ENCODE measurements at regions not wholly inside any gene's neighbourhood (a gene's known extent, or its start where the extent isn't known, plus 50 kb on each side); places are given as distances from the start of the nearest gene placed in this dataset.

DNA sequence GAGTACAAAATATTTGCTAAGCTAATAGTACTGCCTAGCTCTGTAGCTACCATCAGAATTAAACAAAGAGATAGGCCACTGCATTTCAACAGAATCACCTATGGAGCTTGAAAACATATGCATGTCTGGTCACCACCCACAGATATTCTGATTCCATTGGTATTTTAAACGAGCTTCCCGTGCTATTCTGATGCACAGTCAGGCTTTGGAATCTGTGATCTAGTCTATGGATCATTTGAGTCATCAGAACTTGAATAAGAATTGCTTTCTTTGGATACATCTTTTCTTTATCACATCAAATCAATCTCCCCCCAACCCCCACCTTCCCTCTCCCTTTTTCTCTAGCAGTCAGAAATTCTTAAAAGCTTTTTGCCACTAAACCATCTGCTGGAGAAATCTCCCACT, 124.7 kb downstream of the NPIPB5 start (continued):
- no peak for TF ChIP-seq NCOA6 (IDR thresholded peaks at IDR 0.05)
- TF ChIP-seq RBM25 (IDR thresholded peaks at IDR 0.05; ENCODE audit: low read depth, low read length, severe bottlenecking): no peak

DNA sequence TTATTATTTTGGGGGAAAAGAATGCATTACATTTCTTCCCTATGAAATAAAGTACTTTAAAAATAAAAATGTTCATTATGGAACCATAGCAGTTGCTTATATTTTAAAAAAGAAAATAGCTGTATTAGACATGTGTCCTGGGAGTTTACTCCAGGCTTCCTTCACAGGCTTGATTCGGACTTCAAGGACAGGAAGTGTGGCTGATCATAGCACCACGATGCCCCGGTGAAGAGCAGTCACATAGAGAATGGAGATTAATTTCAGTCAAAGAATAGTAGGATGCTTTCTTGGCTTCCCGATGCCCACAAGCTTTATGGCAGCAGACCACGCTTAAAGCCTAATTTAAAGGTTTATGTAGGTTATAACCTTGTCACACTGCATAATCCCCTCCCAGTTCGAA, 125.1 kb downstream of the NPIPB5 start:
- H3K4me3 ChIP-seq: no peak overlapping the region
- no peak overlapping the region for H3K27ac ChIP-seq (ENCODE audit: extremely low read depth, low read depth, low read length)
- no peak for FAIRE-seq
- no peaks in the 10 kb centered on the region for H3K9me3 ChIP-seq (replicated peaks; ENCODE audit: control insufficient read depth, insufficient read depth, low read depth, low read length)
- H3K4me2 ChIP-seq (ENCODE audit: insufficient read depth, low read length): no peak overlapping the region
- no peak for TF ChIP-seq ZNF197 (CRISPR knock-in tag; IDR thresholded peaks at IDR 0.05; ENCODE audit: low read depth)
- TF ChIP-seq, protein P1, sequence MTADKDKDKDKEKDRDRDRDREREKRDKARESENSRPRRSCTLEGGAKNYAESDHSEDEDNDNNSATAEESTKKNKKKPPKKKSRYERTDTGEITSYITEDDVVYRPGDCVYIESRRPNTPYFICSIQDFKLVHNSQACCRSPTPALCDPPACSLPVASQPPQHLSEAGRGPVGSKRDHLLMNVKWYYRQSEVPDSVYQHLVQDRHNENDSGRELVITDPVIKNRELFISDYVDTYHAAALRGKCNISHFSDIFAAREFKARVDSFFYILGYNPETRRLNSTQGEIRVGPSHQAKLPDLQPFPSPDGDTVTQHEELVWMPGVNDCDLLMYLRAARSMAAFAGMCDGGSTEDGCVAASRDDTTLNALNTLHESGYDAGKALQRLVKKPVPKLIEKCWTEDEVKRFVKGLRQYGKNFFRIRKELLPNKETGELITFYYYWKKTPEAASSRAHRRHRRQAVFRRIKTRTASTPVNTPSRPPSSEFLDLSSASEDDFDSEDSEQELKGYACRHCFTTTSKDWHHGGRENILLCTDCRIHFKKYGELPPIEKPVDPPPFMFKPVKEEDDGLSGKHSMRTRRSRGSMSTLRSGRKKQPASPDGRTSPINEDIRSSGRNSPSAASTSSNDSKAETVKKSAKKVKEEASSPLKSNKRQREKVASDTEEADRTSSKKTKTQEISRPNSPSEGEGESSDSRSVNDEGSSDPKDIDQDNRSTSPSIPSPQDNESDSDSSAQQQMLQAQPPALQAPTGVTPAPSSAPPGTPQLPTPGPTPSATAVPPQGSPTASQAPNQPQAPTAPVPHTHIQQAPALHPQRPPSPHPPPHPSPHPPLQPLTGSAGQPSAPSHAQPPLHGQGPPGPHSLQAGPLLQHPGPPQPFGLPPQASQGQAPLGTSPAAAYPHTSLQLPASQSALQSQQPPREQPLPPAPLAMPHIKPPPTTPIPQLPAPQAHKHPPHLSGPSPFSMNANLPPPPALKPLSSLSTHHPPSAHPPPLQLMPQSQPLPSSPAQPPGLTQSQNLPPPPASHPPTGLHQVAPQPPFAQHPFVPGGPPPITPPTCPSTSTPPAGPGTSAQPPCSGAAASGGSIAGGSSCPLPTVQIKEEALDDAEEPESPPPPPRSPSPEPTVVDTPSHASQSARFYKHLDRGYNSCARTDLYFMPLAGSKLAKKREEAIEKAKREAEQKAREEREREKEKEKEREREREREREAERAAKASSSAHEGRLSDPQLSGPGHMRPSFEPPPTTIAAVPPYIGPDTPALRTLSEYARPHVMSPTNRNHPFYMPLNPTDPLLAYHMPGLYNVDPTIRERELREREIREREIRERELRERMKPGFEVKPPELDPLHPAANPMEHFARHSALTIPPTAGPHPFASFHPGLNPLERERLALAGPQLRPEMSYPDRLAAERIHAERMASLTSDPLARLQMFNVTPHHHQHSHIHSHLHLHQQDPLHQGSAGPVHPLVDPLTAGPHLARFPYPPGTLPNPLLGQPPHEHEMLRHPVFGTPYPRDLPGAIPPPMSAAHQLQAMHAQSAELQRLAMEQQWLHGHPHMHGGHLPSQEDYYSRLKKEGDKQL (CRISPR knock-in tag; IDR thresholded peaks at IDR 0.05; ENCODE audit: borderline replicate concordance): no peak
- ChIA-PET POLR2A (interaction anchor here (0.7 to 1.4 kb wide), 3 partner anchors 15 to 1054 kb away, joined by 3 read pairs; no protein-coding TSS in a partner anchor), CTCF (ENCODE audit: low intra/inter-chr PET ratio) (no interaction called here)
- under 1% methylated on average over 6 of the region's 6 CpGs for WGBS (ENCODE audit: insufficient coverage, low coverage, missing lambda C conversion rate)
- no peaks in the 10 kb centered on the region for H3K36me3 ChIP-seq (ENCODE audit: control insufficient read depth, insufficient read depth, low read length)
- intact Hi-C loops (cut with micrococcal nuclease) (no loop called here), in situ Hi-C loops (cut with MboI) (no loop called here)
- no peaks in the 10 kb centered on the region for H3K4me1 ChIP-seq (replicated peaks in 1 of 2; ENCODE audit: control insufficient read depth in 2 of 2, insufficient read depth in 2 of 2, low read length in 2 of 2)
- ATAC-seq: no peak
- H3K9ac ChIP-seq (ENCODE audit: insufficient read depth in 1 of 2, low read depth in 2 of 2, low read length in 2 of 2): no peak overlapping the region
- H3K79me2 ChIP-seq (ENCODE audit: control insufficient read depth, insufficient read depth, low read length): no peaks in the 10 kb centered on the region
- no peak overlapping the region for H2AFZ ChIP-seq (ENCODE audit: low read depth, low read length)
- no peaks in the 10 kb centered on the region for H3K9me1 ChIP-seq (ENCODE audit: control insufficient read depth, insufficient read depth, low read length)
- DNase-seq (ENCODE audit: extremely low read depth in 1 of 4, low spot score in 3 of 4): no peak
- no peaks in the 10 kb centered on the region for H4K20me1 ChIP-seq (replicated peaks; ENCODE audit: control insufficient read depth, insufficient read depth, low read length)
- 0 out of 5 replicates have a peak, but pooled peaks cover 0 to 4% of the 10 kb centered on the region in 2 experiments for H3K27me3 ChIP-seq (ENCODE audit: control insufficient read depth in 2 of 2, insufficient read depth in 2 of 2, low read length in 2 of 2)
- BruUV-seq (replicated peaks): no TSS peak

Data from K562 (cell line).